ENCODE measurements at regions not wholly inside any gene's neighbourhood (a gene's known extent, or its start where the extent isn't known, plus 50 kb on each side); places are given as distances from the start of the nearest gene placed in this dataset.

- Mint-ChIP-seq H3K4me3 (ENCODE audit: unreplicated experiment) (no peak overlapping the region), H3K9me3 (ENCODE audit: unreplicated experiment) (no peaks in the 10 kb centered on the region), H3K27ac (ENCODE audit: low read depth, unreplicated experiment) (no peak overlapping the region), H3K4me1 (ENCODE audit: insufficient read depth, unreplicated experiment) (no peaks in the 10 kb centered on the region), H3K36me3 (ENCODE audit: insufficient read depth, unreplicated experiment) (no peaks in the 10 kb centered on the region), H3K27me3 (ENCODE audit: insufficient read depth, unreplicated experiment) (no peaks in the 10 kb centered on the region)
- intact Hi-C loops (cut with micrococcal nuclease) = no loop called here
- ChIA-PET CTCF (interaction anchor here (1.5 kb wide), 1 partner anchor 16 kb away, joined by 3 read pairs; no protein-coding TSS in a partner anchor), POLR2A (interaction anchor here (0.6 kb wide), 1 partner anchor 44 kb away, joined by 4 read pairs; no protein-coding TSS in a partner anchor)
- no TSS peak for BruUV-seq (replicated peaks)
- DNase-seq (ENCODE audit: unreplicated experiment) = no peak
- TF ChIP-seq, protein P1, sequence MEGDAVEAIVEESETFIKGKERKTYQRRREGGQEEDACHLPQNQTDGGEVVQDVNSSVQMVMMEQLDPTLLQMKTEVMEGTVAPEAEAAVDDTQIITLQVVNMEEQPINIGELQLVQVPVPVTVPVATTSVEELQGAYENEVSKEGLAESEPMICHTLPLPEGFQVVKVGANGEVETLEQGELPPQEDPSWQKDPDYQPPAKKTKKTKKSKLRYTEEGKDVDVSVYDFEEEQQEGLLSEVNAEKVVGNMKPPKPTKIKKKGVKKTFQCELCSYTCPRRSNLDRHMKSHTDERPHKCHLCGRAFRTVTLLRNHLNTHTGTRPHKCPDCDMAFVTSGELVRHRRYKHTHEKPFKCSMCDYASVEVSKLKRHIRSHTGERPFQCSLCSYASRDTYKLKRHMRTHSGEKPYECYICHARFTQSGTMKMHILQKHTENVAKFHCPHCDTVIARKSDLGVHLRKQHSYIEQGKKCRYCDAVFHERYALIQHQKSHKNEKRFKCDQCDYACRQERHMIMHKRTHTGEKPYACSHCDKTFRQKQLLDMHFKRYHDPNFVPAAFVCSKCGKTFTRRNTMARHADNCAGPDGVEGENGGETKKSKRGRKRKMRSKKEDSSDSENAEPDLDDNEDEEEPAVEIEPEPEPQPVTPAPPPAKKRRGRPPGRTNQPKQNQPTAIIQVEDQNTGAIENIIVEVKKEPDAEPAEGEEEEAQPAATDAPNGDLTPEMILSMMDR (IDR thresholded peaks at IDR 0.05; ENCODE audit: unreplicated experiment) = no peak
Observed at GRCh38 chr4:24121395-24122175, 231.7 kb upstream of the PPARGC1A start.

DNA sequence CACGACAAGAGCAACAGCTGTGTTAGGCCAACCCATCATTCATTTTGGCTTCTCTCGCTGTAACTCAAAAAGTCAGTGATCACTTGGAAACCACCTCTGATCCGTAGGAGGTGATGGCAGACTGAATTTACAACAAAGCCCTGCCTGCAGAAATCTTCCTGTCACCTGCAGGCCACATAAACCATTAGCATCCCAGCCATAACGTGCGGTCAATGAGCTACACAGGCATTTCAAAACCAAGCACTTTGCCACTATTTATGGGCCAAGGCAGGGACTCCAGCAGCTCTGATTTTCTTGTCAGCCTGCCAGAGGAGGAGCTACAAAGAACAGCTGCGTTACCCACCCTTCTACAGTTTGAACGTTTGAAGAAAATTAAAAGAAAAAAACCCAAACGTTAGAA is 228.1 kb upstream of the PPARGC1A start:
- ChIA-PET POLR2A (interaction anchor here (0.8 to 1.6 kb wide), 2 partner anchors 11 to 172 kb away, joined by 3 to 4 read pairs; no protein-coding TSS in a partner anchor), CTCF (interaction anchor here (0.8 kb wide), 1 partner anchor 11 kb away, joined by 5 read pairs; no protein-coding TSS in a partner anchor)

DNA sequence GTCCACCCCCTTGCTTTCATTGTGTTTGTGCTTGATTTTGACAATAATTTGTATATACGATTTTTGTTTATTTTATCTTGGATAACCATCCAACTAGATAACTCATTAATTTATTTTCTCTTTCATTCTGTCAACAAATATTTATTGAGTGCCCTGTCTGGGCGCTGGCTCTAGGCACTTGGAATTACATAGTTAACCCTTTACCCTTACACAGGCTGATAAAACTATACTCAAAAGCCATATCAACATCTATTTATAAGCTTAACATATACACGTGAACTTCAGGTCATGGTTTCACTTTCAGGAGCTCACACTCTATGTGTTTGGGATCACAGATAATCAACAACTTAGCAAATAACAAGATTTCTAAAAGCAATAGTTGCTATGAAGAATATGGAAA is 226.3 kb upstream of the PPARGC1A start:
- no peaks in the 10 kb centered on the region for H3K4me1 Mint-ChIP-seq (ENCODE audit: insufficient read depth, unreplicated experiment)
- intact Hi-C loops (cut with micrococcal nuclease) = no loop called here
- peaks cover 13% of the 10 kb centered on the region for H3K9me3 Mint-ChIP-seq (ENCODE audit: unreplicated experiment)
- TF ChIP-seq, protein P1 (IDR thresholded peaks at IDR 0.05; ENCODE audit: unreplicated experiment) = no peak
- H3K36me3 Mint-ChIP-seq (ENCODE audit: insufficient read depth, unreplicated experiment) = no peaks in the 10 kb centered on the region
- POLR2A ChIA-PET = interaction anchor here (1.0 kb wide), 1 partner anchor 12 kb away, joined by 4 read pairs; no protein-coding TSS in a partner anchor
- no peaks in the 10 kb centered on the region for H3K27me3 Mint-ChIP-seq (ENCODE audit: insufficient read depth, unreplicated experiment)
- no peak overlapping the region for H3K27ac Mint-ChIP-seq (ENCODE audit: low read depth, unreplicated experiment)
- no peak for DNase-seq (ENCODE audit: unreplicated experiment)
- CTCF ChIA-PET = interaction anchor here (1.4 kb wide), 1 partner anchor 341 kb away, joined by 3 read pairs; no protein-coding TSS in a partner anchor
- BruUV-seq (replicated peaks) = no TSS peak
- no peak overlapping the region for H3K4me3 Mint-ChIP-seq (ENCODE audit: unreplicated experiment)

More for the DNA sequence above, 228.1 kb upstream of the PPARGC1A start:
- Mint-ChIP-seq H3K27ac (ENCODE audit: low read depth, unreplicated experiment) (no peak overlapping the region), H3K4me3 (ENCODE audit: unreplicated experiment) (no peak overlapping the region), H3K4me1 (ENCODE audit: insufficient read depth, unreplicated experiment) (no peaks in the 10 kb centered on the region), H3K36me3 (ENCODE audit: insufficient read depth, unreplicated experiment) (no peaks in the 10 kb centered on the region), H3K9me3 (ENCODE audit: unreplicated experiment) (peaks cover 10% of the 10 kb centered on the region), H3K27me3 (ENCODE audit: insufficient read depth, unreplicated experiment) (no peaks in the 10 kb centered on the region)
- BruUV-seq (replicated peaks) = no TSS peak
- TF ChIP-seq, protein P1 (IDR thresholded peaks at IDR 0.05; ENCODE audit: unreplicated experiment) = no peak
- no peak for DNase-seq (ENCODE audit: unreplicated experiment)
- intact Hi-C loops (cut with micrococcal nuclease) = no loop called here

- H3K27me3 Mint-ChIP-seq (ENCODE audit: insufficient read depth, unreplicated experiment) = no peaks in the 10 kb centered on the region
- no peak for DNase-seq (ENCODE audit: unreplicated experiment)
- CTCF ChIA-PET = no interaction called here
- POLR2A ChIA-PET = no interaction called here
- H3K36me3 Mint-ChIP-seq (ENCODE audit: insufficient read depth, unreplicated experiment) = no peaks in the 10 kb centered on the region
- H3K27ac Mint-ChIP-seq (ENCODE audit: low read depth, unreplicated experiment) = no peak overlapping the region
- no peak overlapping the region for H3K4me3 Mint-ChIP-seq (ENCODE audit: unreplicated experiment)
- peaks cover 13% of the 10 kb centered on the region for H3K9me3 Mint-ChIP-seq (ENCODE audit: unreplicated experiment)
- no TSS peak for BruUV-seq (replicated peaks)
- TF ChIP-seq, protein P1 (IDR thresholded peaks at IDR 0.05; ENCODE audit: unreplicated experiment) = no peak
- H3K4me1 Mint-ChIP-seq (ENCODE audit: insufficient read depth, unreplicated experiment) = no peaks in the 10 kb centered on the region
- intact Hi-C loops (cut with micrococcal nuclease) = no loop called here
Observed at GRCh38 chr4:24114919-24115500, 225.2 kb upstream of the PPARGC1A start.
